ENCODE measurements at regions not wholly inside any gene's neighbourhood (a gene's known extent, or its start where the extent isn't known, plus 50 kb on each side); places are given as distances from the start of the nearest gene placed in this dataset.

DNA sequence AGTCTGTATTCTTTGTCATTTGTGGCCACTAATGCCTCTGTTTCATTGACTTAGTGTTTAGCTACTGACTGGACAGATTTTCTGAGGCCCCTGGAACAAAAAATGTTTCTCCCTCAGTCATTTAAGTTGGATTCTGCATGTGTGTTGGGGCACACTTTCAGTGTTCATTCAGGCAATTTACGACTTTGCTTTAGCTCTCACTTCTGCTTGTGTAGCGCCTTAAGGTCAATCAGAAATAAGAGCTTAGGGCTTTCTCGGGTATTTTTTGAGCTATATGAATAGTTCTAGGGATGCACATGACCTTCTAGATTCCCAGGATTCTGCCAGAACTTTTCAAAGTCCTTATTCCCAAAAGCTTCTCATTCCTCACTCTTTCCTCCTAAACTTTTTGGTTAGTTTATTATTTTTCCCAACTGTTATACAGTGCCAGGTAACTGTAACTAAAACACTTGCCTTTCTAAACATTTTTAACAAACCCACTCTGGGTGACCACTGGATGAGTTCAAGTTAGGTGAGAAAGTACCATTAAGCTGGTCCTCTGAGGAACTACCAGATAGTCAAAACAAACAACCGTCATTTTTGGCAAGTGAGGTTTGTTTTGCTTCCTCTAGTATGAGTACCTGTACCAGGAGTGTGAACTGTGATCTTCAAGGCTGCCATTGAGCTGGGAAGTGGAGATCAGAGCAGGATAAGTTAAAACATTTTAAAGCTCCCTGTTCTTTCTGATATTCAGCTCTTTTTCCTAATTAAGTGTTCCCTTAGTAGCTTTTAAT is 571.3 kb upstream of the TLE4 start:
- TF ChIP-seq, protein P1, sequence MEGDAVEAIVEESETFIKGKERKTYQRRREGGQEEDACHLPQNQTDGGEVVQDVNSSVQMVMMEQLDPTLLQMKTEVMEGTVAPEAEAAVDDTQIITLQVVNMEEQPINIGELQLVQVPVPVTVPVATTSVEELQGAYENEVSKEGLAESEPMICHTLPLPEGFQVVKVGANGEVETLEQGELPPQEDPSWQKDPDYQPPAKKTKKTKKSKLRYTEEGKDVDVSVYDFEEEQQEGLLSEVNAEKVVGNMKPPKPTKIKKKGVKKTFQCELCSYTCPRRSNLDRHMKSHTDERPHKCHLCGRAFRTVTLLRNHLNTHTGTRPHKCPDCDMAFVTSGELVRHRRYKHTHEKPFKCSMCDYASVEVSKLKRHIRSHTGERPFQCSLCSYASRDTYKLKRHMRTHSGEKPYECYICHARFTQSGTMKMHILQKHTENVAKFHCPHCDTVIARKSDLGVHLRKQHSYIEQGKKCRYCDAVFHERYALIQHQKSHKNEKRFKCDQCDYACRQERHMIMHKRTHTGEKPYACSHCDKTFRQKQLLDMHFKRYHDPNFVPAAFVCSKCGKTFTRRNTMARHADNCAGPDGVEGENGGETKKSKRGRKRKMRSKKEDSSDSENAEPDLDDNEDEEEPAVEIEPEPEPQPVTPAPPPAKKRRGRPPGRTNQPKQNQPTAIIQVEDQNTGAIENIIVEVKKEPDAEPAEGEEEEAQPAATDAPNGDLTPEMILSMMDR (IDR thresholded peaks at IDR 0.05) = no peak
- no peak for TF ChIP-seq POLR2AphosphoS5 (IDR thresholded peaks at IDR 0.05)

Data from breast epithelium (tissue), 3 donors.